ENCODE measurements at regions not wholly inside any gene's neighbourhood (a gene's known extent, or its start where the extent isn't known, plus 50 kb on each side); places are given as distances from the start of the nearest gene placed in this dataset.

- Histone ChIP-seq H3K4me1 (ENCODE audit: control insufficient read depth, low read depth, low read length) (no peaks in the 10 kb centered on the region), H3K4me3 (ENCODE audit: low read length) (no peak overlapping the region), H3K9me3 (ENCODE audit: control insufficient read depth, low read depth, low read length) (no peaks in the 10 kb centered on the region), H3K9ac (ENCODE audit: low read length) (no peak overlapping the region), H3K27me3 (ENCODE audit: control insufficient read depth, insufficient read depth, low read length) (no peaks in the 10 kb centered on the region), H3K27ac (ENCODE audit: low read length) (no peak overlapping the region), H3K36me3 (ENCODE audit: control insufficient read depth, low read depth, low read length) (no peaks in the 10 kb centered on the region)
Observed at GRCh38 chr4:66852843-66853242, 692.5 kb downstream of the CENPC start.

- H3K4me3 ChIP-seq (ENCODE audit: low read length), result no peak overlapping the region
- H3K27me3 ChIP-seq (ENCODE audit: control insufficient read depth, insufficient read depth, low read length), result no peaks in the 10 kb centered on the region
- H3K27ac ChIP-seq (ENCODE audit: low read length), result no peak overlapping the region
- no peak overlapping the region for H3K9ac ChIP-seq (ENCODE audit: low read length)
- no peaks in the 10 kb centered on the region for H3K4me1 ChIP-seq (ENCODE audit: control insufficient read depth, low read depth, low read length)
- no peaks in the 10 kb centered on the region for H3K9me3 ChIP-seq (ENCODE audit: control insufficient read depth, low read depth, low read length)
- no peaks in the 10 kb centered on the region for H3K36me3 ChIP-seq (ENCODE audit: control insufficient read depth, low read depth, low read length)
Observed at GRCh38 chr4:66849596-66849995, 695.7 kb downstream of the CENPC start.

GRCh38 chr4:66842724-66843088 lies 702.6 kb downstream of the CENPC start:
- no peaks in the 10 kb centered on the region for H3K4me1 ChIP-seq (ENCODE audit: control insufficient read depth, low read depth, low read length)
- H3K9ac ChIP-seq (ENCODE audit: low read length), result no peak overlapping the region
- no peaks in the 10 kb centered on the region for H3K27me3 ChIP-seq (ENCODE audit: control insufficient read depth, insufficient read depth, low read length)
- no peak overlapping the region for H3K27ac ChIP-seq (ENCODE audit: low read length)
- no peak overlapping the region for H3K4me3 ChIP-seq (ENCODE audit: low read length)
- no peaks in the 10 kb centered on the region for H3K36me3 ChIP-seq (ENCODE audit: control insufficient read depth, low read depth, low read length)
- no peaks in the 10 kb centered on the region for H3K9me3 ChIP-seq (ENCODE audit: control insufficient read depth, low read depth, low read length)

DNA sequence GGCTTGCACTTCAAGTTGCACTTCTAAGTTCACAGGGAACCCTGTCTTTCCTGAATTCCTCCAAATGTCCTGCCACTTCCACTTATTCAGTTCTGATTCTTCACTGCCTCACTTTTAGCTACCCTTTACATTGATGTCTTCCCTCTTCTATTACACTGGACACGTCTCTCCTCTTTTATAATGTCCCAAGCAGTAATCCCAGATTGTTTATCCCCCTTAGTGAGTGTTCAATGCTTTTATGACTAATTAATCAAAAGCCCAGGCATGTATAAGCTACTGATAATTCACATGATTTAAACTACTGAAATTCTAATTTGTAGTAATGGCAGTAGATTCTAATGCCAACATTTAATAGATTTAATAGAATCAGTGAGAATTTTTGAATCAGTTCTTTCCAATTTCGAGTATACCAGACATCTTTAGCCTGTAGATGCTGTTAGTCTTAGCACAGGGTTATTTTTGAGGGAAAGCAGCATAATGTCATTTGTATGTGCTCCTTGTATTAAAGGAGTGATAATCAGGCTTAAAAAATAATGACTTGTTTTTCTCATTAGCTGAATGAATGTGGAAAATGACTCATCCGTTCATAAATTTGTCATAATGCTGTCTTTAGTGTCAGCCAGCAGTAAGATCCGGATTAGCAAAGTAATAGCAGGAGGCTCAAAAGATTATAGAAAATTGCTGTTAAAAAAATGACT lies 703.1 kb downstream of the CENPC start:
- no peaks in the 10 kb centered on the region for H3K27me3 ChIP-seq (ENCODE audit: control insufficient read depth, insufficient read depth, low read length)
- H3K9me3 ChIP-seq (ENCODE audit: control insufficient read depth, low read depth, low read length), result no peaks in the 10 kb centered on the region
- no peaks in the 10 kb centered on the region for H3K36me3 ChIP-seq (ENCODE audit: control insufficient read depth, low read depth, low read length)
- no peaks in the 10 kb centered on the region for H3K4me1 ChIP-seq (ENCODE audit: control insufficient read depth, low read depth, low read length)
- no peak overlapping the region for H3K9ac ChIP-seq (ENCODE audit: low read length)
- H3K4me3 ChIP-seq (ENCODE audit: low read length), result no peak overlapping the region
- no peak overlapping the region for H3K27ac ChIP-seq (ENCODE audit: low read length)

- H3K4me1 ChIP-seq (ENCODE audit: control insufficient read depth, low read depth, low read length), result no peaks in the 10 kb centered on the region
- no peaks in the 10 kb centered on the region for H3K27me3 ChIP-seq (ENCODE audit: control insufficient read depth, insufficient read depth, low read length)
- no peak overlapping the region for H3K9ac ChIP-seq (ENCODE audit: low read length)
- H3K27ac ChIP-seq (ENCODE audit: low read length), result no peak overlapping the region
- no peak overlapping the region for H3K4me3 ChIP-seq (ENCODE audit: low read length)
- no peaks in the 10 kb centered on the region for H3K9me3 ChIP-seq (ENCODE audit: control insufficient read depth, low read depth, low read length)
- H3K36me3 ChIP-seq (ENCODE audit: control insufficient read depth, low read depth, low read length), result no peaks in the 10 kb centered on the region
Observed at GRCh38 chr4:66840178-66840577, 705.1 kb downstream of the CENPC start.

DNA sequence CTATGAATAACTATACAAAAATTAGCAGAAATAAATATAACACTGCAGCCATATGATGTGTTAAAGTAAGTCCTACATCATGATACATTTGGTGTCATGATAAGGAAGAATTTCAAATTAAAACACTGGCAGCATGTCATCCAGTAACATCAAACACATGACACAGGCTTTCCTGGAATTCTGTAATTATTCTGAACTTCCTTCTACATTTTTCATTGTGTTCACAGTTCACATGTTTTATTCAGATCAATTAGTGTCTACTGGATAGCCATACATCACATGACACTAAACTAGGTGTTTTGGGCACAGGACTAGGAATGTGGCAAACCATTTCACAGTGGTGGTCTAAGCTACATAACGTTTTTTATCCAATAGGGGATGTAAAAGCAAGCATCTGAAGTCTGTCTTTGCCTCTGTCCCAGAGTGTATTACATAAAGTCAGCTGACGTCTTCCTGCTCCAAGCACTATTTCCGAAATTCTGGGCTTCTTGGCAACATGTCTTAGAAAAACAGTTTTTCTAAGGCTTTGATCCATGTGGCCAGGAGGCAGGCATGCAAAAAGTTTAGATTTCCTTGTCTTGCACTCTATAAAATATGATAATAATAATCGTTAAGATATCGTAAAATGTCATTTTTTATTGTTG lies 707.9 kb downstream of the CENPC start:
- H3K9me3 ChIP-seq (ENCODE audit: control insufficient read depth, low read depth, low read length), result no peaks in the 10 kb centered on the region
- H3K9ac ChIP-seq (ENCODE audit: low read length), result no peak overlapping the region
- H3K4me3 ChIP-seq (ENCODE audit: low read length), result no peak overlapping the region
- H3K36me3 ChIP-seq (ENCODE audit: control insufficient read depth, low read depth, low read length), result no peaks in the 10 kb centered on the region
- H3K27me3 ChIP-seq (ENCODE audit: control insufficient read depth, insufficient read depth, low read length), result no peaks in the 10 kb centered on the region
- no peak overlapping the region for H3K27ac ChIP-seq (ENCODE audit: low read length)
- H3K4me1 ChIP-seq (ENCODE audit: control insufficient read depth, low read depth, low read length), result no peaks in the 10 kb centered on the region

DNA sequence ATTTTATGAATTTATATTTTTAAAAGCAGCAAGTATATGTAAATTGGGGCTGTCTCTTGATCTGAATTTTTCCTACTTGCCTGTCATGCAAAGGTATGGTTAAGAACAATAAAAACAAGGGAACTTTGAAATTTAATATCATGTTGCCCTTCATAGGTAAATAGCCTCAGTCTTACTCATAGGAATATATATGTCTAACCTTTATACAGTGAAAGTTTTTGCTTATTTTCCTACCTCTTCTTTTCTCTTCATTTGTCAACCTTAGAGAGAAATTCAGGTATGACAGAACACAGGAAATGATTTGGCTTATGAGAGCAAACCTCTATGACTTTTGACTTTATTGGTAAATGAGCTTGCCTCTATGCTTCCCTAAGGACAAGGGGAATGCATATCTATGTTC lies 716.0 kb downstream of the CENPC start:
- no peak overlapping the region for H3K9ac ChIP-seq (ENCODE audit: low read length)
- no peaks in the 10 kb centered on the region for H3K4me1 ChIP-seq (ENCODE audit: control insufficient read depth, low read depth, low read length)
- no peaks in the 10 kb centered on the region for H3K9me3 ChIP-seq (ENCODE audit: control insufficient read depth, low read depth, low read length)
- no peak overlapping the region for H3K27ac ChIP-seq (ENCODE audit: low read length)
- H3K27me3 ChIP-seq (ENCODE audit: control insufficient read depth, insufficient read depth, low read length), result no peaks in the 10 kb centered on the region
- no peaks in the 10 kb centered on the region for H3K36me3 ChIP-seq (ENCODE audit: control insufficient read depth, low read depth, low read length)
- no peak overlapping the region for H3K4me3 ChIP-seq (ENCODE audit: low read length)

DNA sequence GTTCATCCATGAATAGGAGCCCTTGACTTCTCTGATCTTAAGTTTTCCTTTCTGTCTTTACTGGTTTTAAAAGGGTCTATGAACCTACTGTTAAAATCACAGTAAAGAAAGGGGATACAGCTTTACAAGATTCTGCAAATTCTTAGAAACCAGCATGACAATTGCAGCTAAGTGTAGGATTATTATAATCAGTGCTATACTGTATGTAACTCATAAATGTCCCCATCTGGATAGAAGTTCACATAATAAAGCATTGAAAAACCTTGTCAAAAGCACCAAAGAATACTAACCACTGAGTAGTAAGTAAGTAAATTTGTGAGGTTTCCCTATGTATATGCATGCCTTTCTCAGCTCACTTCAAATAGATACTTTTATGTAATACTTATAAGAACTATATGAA lies 724.6 kb downstream of the CENPC start:
- Histone ChIP-seq H3K36me3 (ENCODE audit: control insufficient read depth, low read depth, low read length) (no peaks in the 10 kb centered on the region), H3K4me3 (ENCODE audit: low read length) (no peak overlapping the region), H3K9ac (ENCODE audit: low read length) (no peak overlapping the region)

GRCh38 chr4:66814277-66814676 lies 731.0 kb downstream of the CENPC start:
- Histone ChIP-seq H3K4me3 (ENCODE audit: low read length) (no peak overlapping the region), H3K4me1 (ENCODE audit: control insufficient read depth, low read depth, low read length) (no peaks in the 10 kb centered on the region), H3K27me3 (ENCODE audit: control insufficient read depth, insufficient read depth, low read length) (no peaks in the 10 kb centered on the region), H3K27ac (ENCODE audit: low read length) (no peak overlapping the region), H3K9ac (ENCODE audit: low read length) (no peak overlapping the region), H3K9me3 (ENCODE audit: control insufficient read depth, low read depth, low read length) (no peaks in the 10 kb centered on the region), H3K36me3 (ENCODE audit: control insufficient read depth, low read depth, low read length) (no peaks in the 10 kb centered on the region)

More for the DNA sequence above, 724.6 kb downstream of the CENPC start:
- no peak overlapping the region for H3K27ac ChIP-seq (ENCODE audit: low read length)
- no peaks in the 10 kb centered on the region for H3K4me1 ChIP-seq (ENCODE audit: control insufficient read depth, low read depth, low read length)
- H3K27me3 ChIP-seq (ENCODE audit: control insufficient read depth, insufficient read depth, low read length), result no peaks in the 10 kb centered on the region
- no peaks in the 10 kb centered on the region for H3K9me3 ChIP-seq (ENCODE audit: control insufficient read depth, low read depth, low read length)

GRCh38 chr4:66805582-66805981 lies 739.7 kb downstream of the CENPC start:
- no peak overlapping the region for H3K27ac ChIP-seq (ENCODE audit: low read length)
- no peak overlapping the region for H3K4me3 ChIP-seq (ENCODE audit: low read length)

GRCh38 chr4:66804979-66805378 lies 740.3 kb downstream of the CENPC start:
- no peaks in the 10 kb centered on the region for H3K9me3 ChIP-seq (ENCODE audit: control insufficient read depth, low read depth, low read length)
- H3K36me3 ChIP-seq (ENCODE audit: control insufficient read depth, low read depth, low read length), result no peaks in the 10 kb centered on the region
- H3K4me3 ChIP-seq (ENCODE audit: low read length), result no peak overlapping the region

More at GRCh38 chr4:66805582-66805981, 739.7 kb downstream of the CENPC start:
- Histone ChIP-seq H3K9ac (ENCODE audit: low read length) (no peak overlapping the region), H3K36me3 (ENCODE audit: control insufficient read depth, low read depth, low read length) (no peaks in the 10 kb centered on the region), H3K4me1 (ENCODE audit: control insufficient read depth, low read depth, low read length) (no peaks in the 10 kb centered on the region), H3K9me3 (ENCODE audit: control insufficient read depth, low read depth, low read length) (no peaks in the 10 kb centered on the region), H3K27me3 (ENCODE audit: control insufficient read depth, insufficient read depth, low read length) (no peaks in the 10 kb centered on the region)

DNA sequence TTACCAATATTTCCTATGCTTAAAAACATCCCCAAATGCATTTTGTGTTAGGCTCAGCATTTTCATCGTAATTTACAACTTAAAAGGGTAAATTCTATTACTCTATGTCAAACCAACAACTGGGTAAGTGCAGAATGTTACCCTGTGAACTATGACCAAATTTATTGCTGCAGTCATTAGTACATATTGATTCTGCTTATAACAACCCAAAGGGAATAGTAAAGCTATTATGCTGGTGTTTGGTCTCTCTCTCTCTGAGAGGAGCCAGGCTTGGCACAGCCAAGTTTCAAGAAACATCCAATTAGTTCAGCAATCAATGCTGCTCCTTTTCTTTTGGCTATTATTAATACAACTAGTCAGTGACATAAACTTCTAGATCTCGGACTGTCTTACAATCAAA lies 747.7 kb downstream of the CENPC start:
- H3K4me3 ChIP-seq (ENCODE audit: low read length), result no peak overlapping the region
- H3K27ac ChIP-seq (ENCODE audit: low read length), result no peak overlapping the region
- H3K4me1 ChIP-seq (ENCODE audit: control insufficient read depth, low read depth, low read length), result no peaks in the 10 kb centered on the region
- no peaks in the 10 kb centered on the region for H3K9me3 ChIP-seq (ENCODE audit: control insufficient read depth, low read depth, low read length)
- H3K27me3 ChIP-seq (ENCODE audit: control insufficient read depth, insufficient read depth, low read length), result no peaks in the 10 kb centered on the region
- no peaks in the 10 kb centered on the region for H3K36me3 ChIP-seq (ENCODE audit: control insufficient read depth, low read depth, low read length)
- no peak overlapping the region for H3K9ac ChIP-seq (ENCODE audit: low read length)

More at GRCh38 chr4:66804979-66805378, 740.3 kb downstream of the CENPC start:
- no peaks in the 10 kb centered on the region for H3K4me1 ChIP-seq (ENCODE audit: control insufficient read depth, low read depth, low read length)
- H3K27me3 ChIP-seq (ENCODE audit: control insufficient read depth, insufficient read depth, low read length), result no peaks in the 10 kb centered on the region
- H3K27ac ChIP-seq (ENCODE audit: low read length), result no peak overlapping the region
- no peak overlapping the region for H3K9ac ChIP-seq (ENCODE audit: low read length)

Measured in iPS-18a (cell line).